ENCODE measurements at regions not wholly inside any gene's neighbourhood (a gene's known extent, or its start where the extent isn't known, plus 50 kb on each side); places are given as distances from the start of the nearest gene placed in this dataset.

GRCh38 chr7:128177768-128178550 lies 63.1 kb upstream of the LEP start:
- intact Hi-C loops (cut with micrococcal nuclease) = no loop called here
- no peaks in the 10 kb centered on the region for H3K9me3 Mint-ChIP-seq (ENCODE audit: unreplicated experiment)
- ChIA-PET POLR2A (no interaction called here), CTCF (interaction anchor here (1.0 to 2.0 kb wide), 2 partner anchors 32 to 42 kb away, joined by 3 to 6 read pairs; no protein-coding TSS in a partner anchor)
- no peak overlapping the region for H3K27ac Mint-ChIP-seq (ENCODE audit: low read depth, unreplicated experiment)
- TF ChIP-seq CTCF (IDR thresholded peaks at IDR 0.05; ENCODE audit: unreplicated experiment) = no peak
- DNase-seq (ENCODE audit: unreplicated experiment) = no peak
- H3K4me3 Mint-ChIP-seq (ENCODE audit: unreplicated experiment) = no peak overlapping the region
- no peaks in the 10 kb centered on the region for H3K36me3 Mint-ChIP-seq (ENCODE audit: insufficient read depth, unreplicated experiment)
- BruUV-seq (replicated peaks) = no TSS peak
- H3K4me1 Mint-ChIP-seq (ENCODE audit: insufficient read depth, unreplicated experiment) = no peaks in the 10 kb centered on the region
- H3K27me3 Mint-ChIP-seq (ENCODE audit: insufficient read depth, unreplicated experiment) = peaks cover 48% of the 10 kb centered on the region

GRCh38 chr7:128178611-128179010 lies 62.5 kb upstream of the LEP start:
- no peaks in the 10 kb centered on the region for H3K4me1 Mint-ChIP-seq (ENCODE audit: insufficient read depth, unreplicated experiment)
- intact Hi-C loops (cut with micrococcal nuclease) = no loop called here
- POLR2A ChIA-PET = no interaction called here
- no peak overlapping the region for H3K4me3 Mint-ChIP-seq (ENCODE audit: unreplicated experiment)
- H3K36me3 Mint-ChIP-seq (ENCODE audit: insufficient read depth, unreplicated experiment) = no peaks in the 10 kb centered on the region
- H3K27me3 Mint-ChIP-seq (ENCODE audit: insufficient read depth, unreplicated experiment) = peaks cover 51% of the 10 kb centered on the region
- CTCF ChIA-PET = interaction anchor here (2.0 kb wide), 1 partner anchor 43 kb away, joined by 6 read pairs; no protein-coding TSS in a partner anchor
- BruUV-seq (replicated peaks) = no TSS peak
- no peak for DNase-seq (ENCODE audit: unreplicated experiment)
- TF ChIP-seq CTCF (IDR thresholded peaks at IDR 0.05; ENCODE audit: unreplicated experiment) = no peak
- no peak overlapping the region for H3K27ac Mint-ChIP-seq (ENCODE audit: low read depth, unreplicated experiment)
- H3K9me3 Mint-ChIP-seq (ENCODE audit: unreplicated experiment) = no peaks in the 10 kb centered on the region

- H3K27ac Mint-ChIP-seq (ENCODE audit: low read depth, unreplicated experiment) = no peak overlapping the region
- no peak for TF ChIP-seq CTCF (IDR thresholded peaks at IDR 0.05; ENCODE audit: unreplicated experiment)
- no TSS peak for BruUV-seq (replicated peaks)
- peaks cover 74% of the 10 kb centered on the region for H3K27me3 Mint-ChIP-seq (ENCODE audit: insufficient read depth, unreplicated experiment)
- intact Hi-C loops (cut with micrococcal nuclease) = no loop called here
- CTCF ChIA-PET = interaction anchor here (0.6 to 0.9 kb wide), 3 partner anchors 20 to 464 kb away, joined by 3 to 4 read pairs (median 3); no protein-coding TSS in a partner anchor
- peaks cover 3% of the 10 kb centered on the region for H3K9me3 Mint-ChIP-seq (ENCODE audit: unreplicated experiment)
- no peaks in the 10 kb centered on the region for H3K36me3 Mint-ChIP-seq (ENCODE audit: insufficient read depth, unreplicated experiment)
- DNase-seq (ENCODE audit: unreplicated experiment) = no peak
- POLR2A ChIA-PET = no interaction called here
- H3K4me3 Mint-ChIP-seq (ENCODE audit: unreplicated experiment) = no peak overlapping the region
- H3K4me1 Mint-ChIP-seq (ENCODE audit: insufficient read depth, unreplicated experiment) = no peaks in the 10 kb centered on the region
Observed at GRCh38 chr7:128188396-128189230, 52.5 kb upstream of the LEP start.

GRCh38 chr7:128189231-128189930 lies 51.7 kb upstream of the LEP start:
- TF ChIP-seq CTCF (IDR thresholded peaks at IDR 0.05; ENCODE audit: unreplicated experiment) = no peak
- no peak overlapping the region for H3K4me3 Mint-ChIP-seq (ENCODE audit: unreplicated experiment)
- H3K36me3 Mint-ChIP-seq (ENCODE audit: insufficient read depth, unreplicated experiment) = no peaks in the 10 kb centered on the region
- H3K4me1 Mint-ChIP-seq (ENCODE audit: insufficient read depth, unreplicated experiment) = no peaks in the 10 kb centered on the region
- DNase-seq (ENCODE audit: unreplicated experiment) = no peak
- H3K9me3 Mint-ChIP-seq (ENCODE audit: unreplicated experiment) = peaks cover 11% of the 10 kb centered on the region
- ChIA-PET POLR2A (no interaction called here), CTCF (interaction anchor here (0.6 to 2.1 kb wide), 3 partner anchors 54 to 464 kb away, joined by 3 to 15 read pairs (median 3); no protein-coding TSS in a partner anchor)
- no peak overlapping the region for H3K27ac Mint-ChIP-seq (ENCODE audit: low read depth, unreplicated experiment)
- intact Hi-C loops (cut with micrococcal nuclease) = no loop called here
- peaks cover 67% of the 10 kb centered on the region for H3K27me3 Mint-ChIP-seq (ENCODE audit: insufficient read depth, unreplicated experiment)
- BruUV-seq (replicated peaks) = no TSS peak
